Suprapubic skin (tissue), 4 donors: ENCODE measurements at regions not wholly inside any gene's neighbourhood (a gene's known extent, or its start where the extent isn't known, plus 50 kb on each side); places are given as distances from the start of the nearest gene placed in this dataset.

Experiments used
- DNase-seq, 2 donors: peaks; one replicate each; pipeline ENCODE4 v3.0.0-alpha.2; 2019; ENCODE audit warnings: low spot score in 2 of 2
- H3K27ac ChIP-seq: fragments of 200-600 bp; sonication (generic); one replicate; pipeline ENCODE4 v1.5.1; 2019
- H3K27me3 ChIP-seq: fragments of 200-600 bp; sonication (generic); one replicate; pipeline ENCODE4 v1.5.1; 2019
- H3K36me3 ChIP-seq: fragments of 200-600 bp; sonication (generic); one replicate; pipeline ENCODE4 v1.5.1; 2019
- H3K4me1 ChIP-seq: fragments of 200-600 bp; sonication (generic); one replicate; pipeline ENCODE4 v1.5.1; 2019
- H3K4me3 ChIP-seq: fragments of 200-600 bp; sonication (generic); one replicate; pipeline ENCODE4 v1.5.1; 2019; ENCODE audit warnings: mild to moderate bottlenecking
- H3K9me3 ChIP-seq: fragments of 200-600 bp; sonication (generic); one replicate; pipeline ENCODE4 v1.5.1; 2019
- EP300 ChIP-seq: sonication (generic); formaldehyde crosslinking; IDR thresholded peaks from one replicate; pipeline ENCODE4 v1.6.1; 2017; ENCODE audit warnings: antibody characterized with exemption
- POLR2A ChIP-seq, 2 donors: fragments of 450-650 bp; IDR thresholded peaks; one replicate each; pipeline ENCODE4 v1.6.1; 2017; ENCODE audit warnings: antibody characterized with exemption in 2 of 2, mild to moderate bottlenecking in 2 of 2, moderate library complexity in 2 of 2
- POLR2AphosphoS5 ChIP-seq, 3 donors: sonication (generic); formaldehyde crosslinking; IDR thresholded peaks; one replicate each; pipeline ENCODE4 v1.6.1; 2017; ENCODE audit warnings: antibody characterized with exemption in 3 of 3
- WGBS: methylation state at CpG from one replicate; pipeline ENCODE4 v1.1.5; 2018; 5-methylcytosine and 5-hydroxymethylcytosine counted together
- TF ChIP-seq, protein P1 (sequence below), 2 donors: fragments of 200-600 bp in 1 of 2; fragments of 450-650 bp in 1 of 2; sonication (generic) in 1 of 2; IDR thresholded peaks; one replicate each; pipeline ENCODE4 v1.5.1; 2016 to 2019; ENCODE audit warnings: antibody characterized with exemption in 2 of 2, mild to moderate bottlenecking in 1 of 2, moderate library complexity in 1 of 2

DNA sequence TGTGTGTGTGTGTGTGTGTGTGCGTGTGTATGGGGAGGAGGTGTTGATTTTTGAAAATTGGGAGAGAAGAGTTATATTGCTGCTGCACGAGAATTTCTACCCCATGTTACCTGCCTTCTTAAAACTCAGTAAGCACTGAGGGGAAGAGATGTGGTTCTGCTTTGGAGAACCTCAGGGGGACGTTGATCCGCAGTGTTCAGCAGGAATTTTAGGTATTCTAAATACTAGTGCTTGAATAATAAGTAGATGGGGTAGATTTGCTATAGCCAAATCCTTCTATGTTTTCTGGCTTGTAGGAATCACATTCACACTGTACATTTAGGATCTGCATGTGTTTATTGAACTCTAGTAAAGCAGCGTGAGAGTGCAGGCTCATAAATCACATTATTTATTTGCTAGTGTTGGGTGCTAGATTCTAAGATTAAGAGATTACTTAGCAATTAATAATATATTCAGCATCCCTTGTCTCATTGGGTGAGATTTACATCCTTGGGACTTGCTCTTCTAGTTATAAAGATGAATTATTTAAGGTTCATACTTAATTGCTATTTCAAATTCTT, 268.1 kb downstream of the MFSD1 start:
- DNase-seq: no peak
- Histone ChIP-seq H3K27me3 (no peaks in the 10 kb centered on the region), H3K4me3 (no peak overlapping the region), H3K4me1 (no peaks in the 10 kb centered on the region), H3K9me3 (no peaks in the 10 kb centered on the region), H3K36me3 (no peaks in the 10 kb centered on the region), H3K27ac (no peak overlapping the region)
- 61% methylated on average over 5 of the region's 5 CpGs for WGBS
- no peak for TF ChIP-seq POLR2AphosphoS5 (IDR thresholded peaks at IDR 0.05)

DNA sequence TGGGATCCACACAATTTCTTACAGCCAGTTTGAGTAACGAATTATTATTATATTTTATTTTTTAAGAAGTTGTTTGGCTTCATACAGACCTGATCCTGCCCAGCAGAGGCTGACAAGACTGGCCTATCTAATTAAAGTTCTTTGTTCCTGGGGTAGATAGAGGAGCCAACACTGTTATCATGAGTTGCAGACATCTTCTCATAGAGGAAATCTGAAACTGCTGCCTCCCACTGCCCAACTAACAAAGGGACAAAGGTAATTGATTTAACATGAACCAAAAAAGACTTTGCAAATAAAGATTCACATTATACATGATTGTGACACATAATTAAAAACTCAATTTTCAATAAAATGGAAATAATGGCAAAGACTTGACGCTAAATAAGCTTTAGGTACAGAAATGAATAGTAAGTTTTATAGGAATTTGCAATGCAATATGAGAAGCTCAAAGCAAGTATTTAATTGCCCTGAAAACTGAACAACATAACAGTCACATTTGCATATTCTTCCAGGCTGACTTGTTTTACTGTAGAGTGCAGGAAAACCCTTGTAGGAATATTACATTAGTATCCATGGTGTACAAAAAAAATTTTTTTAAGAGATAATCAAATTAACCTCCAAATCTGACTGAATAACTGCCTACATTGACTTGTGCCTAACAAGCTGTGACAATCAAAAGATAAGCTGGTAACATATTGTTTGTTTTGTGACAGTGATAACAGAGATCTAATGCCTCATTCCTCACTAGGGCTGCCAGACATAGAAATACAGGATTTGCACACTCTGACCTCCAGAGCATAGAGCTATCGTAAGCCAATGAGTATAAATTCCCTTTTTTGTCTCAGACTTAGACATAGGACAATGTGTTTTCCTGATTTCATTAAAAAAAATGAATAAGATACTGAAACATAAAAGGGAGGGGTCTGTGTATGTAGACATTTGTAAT, 273.2 kb downstream of the MFSD1 start:
- WGBS: 75% methylated on average over 3 of the region's 3 CpGs
- no peaks in the 10 kb centered on the region for H3K9me3 ChIP-seq
- no peaks in the 10 kb centered on the region for H3K27me3 ChIP-seq
- DNase-seq: no peak
- H3K4me3 ChIP-seq: no peak overlapping the region
- no peaks in the 10 kb centered on the region for H3K36me3 ChIP-seq
- no peak for TF ChIP-seq POLR2AphosphoS5 (IDR thresholded peaks at IDR 0.05)
- TF ChIP-seq, protein P1, sequence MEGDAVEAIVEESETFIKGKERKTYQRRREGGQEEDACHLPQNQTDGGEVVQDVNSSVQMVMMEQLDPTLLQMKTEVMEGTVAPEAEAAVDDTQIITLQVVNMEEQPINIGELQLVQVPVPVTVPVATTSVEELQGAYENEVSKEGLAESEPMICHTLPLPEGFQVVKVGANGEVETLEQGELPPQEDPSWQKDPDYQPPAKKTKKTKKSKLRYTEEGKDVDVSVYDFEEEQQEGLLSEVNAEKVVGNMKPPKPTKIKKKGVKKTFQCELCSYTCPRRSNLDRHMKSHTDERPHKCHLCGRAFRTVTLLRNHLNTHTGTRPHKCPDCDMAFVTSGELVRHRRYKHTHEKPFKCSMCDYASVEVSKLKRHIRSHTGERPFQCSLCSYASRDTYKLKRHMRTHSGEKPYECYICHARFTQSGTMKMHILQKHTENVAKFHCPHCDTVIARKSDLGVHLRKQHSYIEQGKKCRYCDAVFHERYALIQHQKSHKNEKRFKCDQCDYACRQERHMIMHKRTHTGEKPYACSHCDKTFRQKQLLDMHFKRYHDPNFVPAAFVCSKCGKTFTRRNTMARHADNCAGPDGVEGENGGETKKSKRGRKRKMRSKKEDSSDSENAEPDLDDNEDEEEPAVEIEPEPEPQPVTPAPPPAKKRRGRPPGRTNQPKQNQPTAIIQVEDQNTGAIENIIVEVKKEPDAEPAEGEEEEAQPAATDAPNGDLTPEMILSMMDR (IDR thresholded peaks at IDR 0.05): no peak
- TF ChIP-seq EP300: no peak
- no peak for TF ChIP-seq POLR2A (IDR thresholded peaks at IDR 0.05)
- H3K27ac ChIP-seq: no peak overlapping the region
- no peaks in the 10 kb centered on the region for H3K4me1 ChIP-seq

DNA sequence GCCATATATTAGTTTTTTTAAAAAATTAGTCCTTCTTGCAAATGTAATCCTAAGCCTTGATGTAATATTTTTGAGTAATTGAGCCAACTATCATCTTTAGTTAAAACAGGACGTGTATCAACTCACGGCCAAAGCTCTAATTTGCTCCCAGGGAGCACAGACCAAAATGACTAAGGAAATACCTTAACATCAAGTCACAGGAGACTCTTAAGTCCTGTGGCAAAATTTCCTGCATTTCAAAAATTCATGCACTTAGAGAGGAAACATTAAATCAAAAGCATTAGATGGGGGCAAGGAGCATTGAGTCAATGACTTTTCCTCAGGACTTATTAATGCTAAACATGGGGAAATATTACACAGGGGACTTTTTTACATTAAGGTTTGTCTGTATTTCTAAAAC, 276.0 kb downstream of the MFSD1 start:
- TF ChIP-seq, protein P1 (IDR thresholded peaks at IDR 0.05): no peak
- TF ChIP-seq POLR2AphosphoS5 (IDR thresholded peaks at IDR 0.05) (no peak), POLR2A (IDR thresholded peaks at IDR 0.05) (no peak), EP300 (no peak)

DNA sequence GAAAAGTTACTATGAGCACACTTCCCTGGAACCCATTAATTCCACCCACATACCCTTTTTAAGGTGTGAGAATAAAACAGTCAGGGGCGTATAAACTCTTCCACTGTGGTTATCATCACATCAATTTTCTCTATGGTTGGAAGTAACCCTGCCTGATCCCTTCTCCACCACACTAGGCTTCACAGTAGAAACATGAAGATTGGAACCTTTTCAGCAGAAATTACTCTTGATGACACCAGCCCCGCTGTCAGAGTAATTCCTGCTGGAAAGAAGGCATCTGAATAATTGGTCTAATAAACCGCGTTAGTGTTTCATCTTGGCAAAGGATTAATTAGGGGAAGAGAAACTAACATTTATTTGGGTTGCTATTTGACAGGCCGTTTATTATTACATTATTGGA, 278.4 kb downstream of the MFSD1 start:
- no peaks in the 10 kb centered on the region for H3K27me3 ChIP-seq
- H3K9me3 ChIP-seq: no peaks in the 10 kb centered on the region
- no peaks in the 10 kb centered on the region for H3K4me1 ChIP-seq
- DNase-seq: no peak
- WGBS: 69% methylated on average over 5 of the region's 5 CpGs
- no peak overlapping the region for H3K4me3 ChIP-seq
- no peak overlapping the region for H3K27ac ChIP-seq
- H3K36me3 ChIP-seq: no peaks in the 10 kb centered on the region
- TF ChIP-seq, protein P1 (IDR thresholded peaks at IDR 0.05): no peak
- TF ChIP-seq EP300 (no peak), POLR2A (IDR thresholded peaks at IDR 0.05) (no peak), POLR2AphosphoS5 (IDR thresholded peaks at IDR 0.05) (no peak)

More for the DNA sequence above, 276.0 kb downstream of the MFSD1 start:
- Histone ChIP-seq H3K4me1 (no peaks in the 10 kb centered on the region), H3K4me3 (no peak overlapping the region), H3K27ac (no peak overlapping the region), H3K9me3 (no peaks in the 10 kb centered on the region), H3K36me3 (no peaks in the 10 kb centered on the region), H3K27me3 (no peaks in the 10 kb centered on the region)
- 60% methylated on average over 2 of the region's 2 CpGs for WGBS
- DNase-seq: no peak

DNA sequence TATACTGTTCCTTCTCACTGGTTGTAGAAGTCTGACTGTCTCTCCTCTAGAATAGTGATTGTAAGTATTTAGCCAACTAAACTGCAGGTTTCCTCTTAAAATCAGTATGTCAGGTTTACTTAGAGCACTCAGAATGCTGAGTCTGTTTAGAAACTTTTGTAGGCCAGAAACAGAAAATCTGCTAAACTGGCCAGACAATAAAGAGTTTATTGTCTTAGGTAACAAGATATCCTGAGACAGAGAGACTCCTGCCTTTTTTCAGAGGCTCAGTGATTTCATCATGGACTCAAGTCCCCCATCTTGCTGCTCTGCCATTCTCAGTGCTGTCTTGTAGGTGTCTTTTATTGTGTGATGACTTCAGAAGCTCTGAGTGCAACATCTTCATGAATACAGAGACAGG, 279.0 kb downstream of the MFSD1 start:
- no peak for DNase-seq
- Histone ChIP-seq H3K27ac (no peak overlapping the region), H3K4me3 (no peak overlapping the region), H3K36me3 (no peaks in the 10 kb centered on the region), H3K4me1 (no peaks in the 10 kb centered on the region), H3K9me3 (no peaks in the 10 kb centered on the region), H3K27me3 (no peaks in the 10 kb centered on the region)
- no peak for TF ChIP-seq POLR2A (IDR thresholded peaks at IDR 0.05)
- no peak for TF ChIP-seq EP300
- TF ChIP-seq, protein P1 (IDR thresholded peaks at IDR 0.05): no peak
- TF ChIP-seq POLR2AphosphoS5 (IDR thresholded peaks at IDR 0.05): no peak
